Muscle layer of duodenum (tissue), 2 donors: ENCODE measurements at regions not wholly inside any gene's neighbourhood (a gene's known extent, or its start where the extent isn't known, plus 50 kb on each side); places are given as distances from the start of the nearest gene placed in this dataset.

Experiments
- H3K27ac ChIP-seq: one replicate; pipeline ENCODE4 v1.7.0; 2013; ENCODE audit warnings: mild to moderate bottlenecking, low read length
- H3K27me3 ChIP-seq: one replicate; pipeline ENCODE4 v1.7.0; 2013; ENCODE audit warnings: low read depth, mild to moderate bottlenecking, control low read depth, low read length
- H3K36me3 ChIP-seq, 2 donors: one replicate each; pipeline ENCODE4 v1.7.0; 2013; ENCODE audit warnings: low read length in 2 of 2, control low read depth in 1 of 2, mild to moderate bottlenecking in 1 of 2; ENCODE audit not compliant: insufficient read depth in 2 of 2, control insufficient read depth in 1 of 2
- H3K4me1 ChIP-seq, 2 donors: one replicate each; pipeline ENCODE4 v1.7.0; 2013; ENCODE audit warnings: low read length in 2 of 2, mild to moderate bottlenecking in 2 of 2, control low read depth in 1 of 2, moderate library complexity in 1 of 2; ENCODE audit not compliant: insufficient read depth in 2 of 2, control insufficient read depth in 1 of 2
- H3K4me3 ChIP-seq, 2 donors: one replicate each; pipeline ENCODE4 v1.7.0; 2013; ENCODE audit warnings: low read length in 2 of 2, low read depth in 1 of 2, mild to moderate bottlenecking in 1 of 2
- H3K9me3 ChIP-seq, 2 donors: one replicate each; pipeline ENCODE4 v1.7.0; 2013; ENCODE audit warnings: low read length in 2 of 2, control low read depth in 1 of 2, mild to moderate bottlenecking in 1 of 2; ENCODE audit not compliant: control insufficient read depth in 1 of 2
- donor health status: healthy.

DNA sequence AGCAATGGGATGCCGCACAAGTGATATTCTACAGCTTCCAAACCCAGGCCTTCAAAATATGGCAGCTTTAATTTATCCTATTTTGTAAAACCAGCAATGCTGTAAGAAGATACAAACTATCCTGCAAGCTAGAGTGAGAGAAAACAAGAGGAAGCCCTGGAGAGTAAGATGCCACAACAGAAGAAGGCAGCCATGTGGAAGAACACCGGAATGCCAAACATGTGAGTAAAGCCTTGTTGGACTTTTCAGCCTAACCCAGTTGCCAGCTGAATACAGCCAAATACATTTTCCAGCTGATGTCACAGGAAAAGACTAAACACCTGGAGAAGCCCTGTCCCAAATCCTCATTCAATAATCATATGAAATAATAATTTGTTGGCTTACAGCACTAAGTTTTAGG is 1115.1 kb upstream of the CADM2 start:
- Histone ChIP-seq H3K27me3 (no peaks in the 10 kb centered on the region), H3K27ac (no peak overlapping the region), H3K4me3 (no peak overlapping the region), H3K9me3 (no peaks in the 10 kb centered on the region), H3K36me3 (no peaks in the 10 kb centered on the region), H3K4me1 (no peaks in the 10 kb centered on the region)

DNA sequence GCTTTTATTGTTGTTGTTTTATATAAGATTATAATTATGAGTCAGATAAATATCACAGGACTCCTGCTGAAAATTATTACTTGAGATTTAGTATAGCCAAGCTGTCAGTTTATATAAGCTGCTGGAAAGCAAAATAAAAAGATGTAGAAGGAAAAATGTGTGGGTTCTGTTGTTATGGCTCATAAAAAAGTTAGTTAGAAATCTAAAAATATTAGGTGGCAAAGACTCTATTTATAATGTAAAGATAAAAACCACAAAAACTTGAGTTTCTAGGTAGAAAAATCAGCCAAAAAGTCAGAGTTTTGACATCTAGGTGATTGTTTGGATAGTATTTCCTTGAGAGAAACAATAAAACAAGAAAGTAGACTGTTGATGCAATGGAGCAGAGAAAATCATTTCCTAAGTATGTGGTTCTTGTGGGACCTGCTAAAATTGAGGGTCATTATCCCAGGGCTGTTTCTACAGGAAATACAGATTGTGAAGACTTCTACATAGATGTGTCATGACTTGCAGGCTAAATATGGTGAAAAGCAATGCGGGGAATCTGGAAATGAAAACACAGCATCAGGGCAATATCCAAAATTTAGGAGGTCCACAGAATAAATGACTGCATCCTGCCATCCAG is 1109.6 kb upstream of the CADM2 start:
- H3K4me3 ChIP-seq: no peak overlapping the region
- H3K36me3 ChIP-seq: no peaks in the 10 kb centered on the region
- no peaks in the 10 kb centered on the region for H3K27me3 ChIP-seq

DNA sequence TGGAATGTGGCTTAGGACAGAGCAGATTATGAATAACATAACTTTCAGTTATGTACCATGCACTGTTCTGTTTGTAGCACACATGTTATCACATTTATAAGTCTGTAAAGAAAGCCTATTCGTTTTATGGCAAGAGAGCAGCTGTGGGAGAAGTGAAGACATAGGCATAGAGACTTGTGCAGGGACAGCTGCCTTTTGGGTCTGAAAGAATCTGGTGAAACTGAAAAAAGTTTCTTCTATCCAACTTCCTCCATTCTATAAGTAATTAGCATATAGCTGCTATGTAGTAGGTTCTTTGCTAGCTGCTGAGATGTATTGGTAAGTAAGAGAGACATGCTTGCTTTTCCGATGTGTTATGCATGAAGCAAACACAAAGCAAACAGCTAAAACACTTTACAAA is 1095.4 kb upstream of the CADM2 start:
- Histone ChIP-seq H3K4me1 (no peaks in the 10 kb centered on the region), H3K27ac (no peak overlapping the region), H3K27me3 (no peaks in the 10 kb centered on the region), H3K4me3 (no peak overlapping the region), H3K9me3 (peaks cover 0 to 4% of the 10 kb centered on the region in 2 donors), H3K36me3 (no peaks in the 10 kb centered on the region)

More for the DNA sequence above, 1109.6 kb upstream of the CADM2 start:
- no peaks in the 10 kb centered on the region for H3K4me1 ChIP-seq
- H3K27ac ChIP-seq: no peak overlapping the region
- H3K9me3 ChIP-seq: no peaks in the 10 kb centered on the region

DNA sequence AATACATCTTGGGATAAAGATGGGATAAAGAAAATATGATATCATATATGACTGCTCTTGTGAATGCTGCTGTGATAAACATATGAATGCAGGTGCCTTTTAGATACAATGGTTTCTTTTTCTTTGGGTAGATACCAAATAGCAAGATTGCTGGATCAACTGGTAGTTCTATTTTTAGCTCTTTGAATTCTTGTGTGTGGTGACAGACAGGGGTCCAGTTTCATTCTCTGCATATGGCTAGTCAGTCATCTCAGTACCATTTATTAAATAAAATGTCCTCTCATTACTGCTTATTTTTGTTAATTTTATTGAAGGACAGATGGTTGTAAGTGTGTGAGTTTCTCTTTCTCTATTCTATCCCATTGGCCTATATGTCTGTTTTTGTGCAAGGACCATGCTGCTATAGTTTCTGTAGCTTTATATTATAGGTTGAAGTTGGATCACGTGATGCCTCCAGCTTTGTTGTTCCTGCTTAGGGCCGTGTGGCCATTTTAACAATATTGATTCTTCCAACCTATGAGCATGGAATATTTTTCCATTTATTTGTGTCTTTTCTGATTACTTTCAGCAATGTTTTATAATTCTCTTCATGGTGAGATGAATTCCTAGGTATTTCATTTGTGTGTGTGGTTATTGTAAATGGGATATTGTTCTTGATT is 1089.8 kb upstream of the CADM2 start:
- H3K4me3 ChIP-seq: no peak overlapping the region
- no peaks in the 10 kb centered on the region for H3K36me3 ChIP-seq
- no peaks in the 10 kb centered on the region for H3K27me3 ChIP-seq
- H3K9me3 ChIP-seq: no peaks in the 10 kb centered on the region
- H3K27ac ChIP-seq: no peak overlapping the region
- no peaks in the 10 kb centered on the region for H3K4me1 ChIP-seq

DNA sequence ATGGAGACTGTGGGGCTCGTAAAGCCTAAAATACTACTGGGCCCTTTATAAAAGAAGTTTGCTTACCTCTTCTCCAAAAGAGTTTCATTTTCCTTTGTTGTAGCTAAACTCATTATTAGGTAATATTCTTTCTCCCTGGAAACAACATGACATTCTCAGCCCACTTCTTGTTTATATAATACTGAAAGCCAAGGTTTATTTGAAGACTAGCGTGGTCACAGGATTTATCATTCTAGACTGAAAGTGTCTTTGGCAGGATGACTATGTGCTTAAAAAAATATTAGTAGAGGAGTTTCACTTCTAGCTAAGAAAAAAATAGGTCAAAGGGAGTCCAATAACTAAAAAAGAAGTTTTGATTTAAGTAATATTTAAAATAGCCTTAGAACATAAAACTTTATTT is 1085.2 kb upstream of the CADM2 start:
- no peaks in the 10 kb centered on the region for H3K4me1 ChIP-seq
- H3K36me3 ChIP-seq: no peaks in the 10 kb centered on the region
- peaks cover 2 to 8% of the 10 kb centered on the region in 2 donors for H3K9me3 ChIP-seq
- H3K4me3 ChIP-seq: no peak overlapping the region
- H3K27me3 ChIP-seq: no peaks in the 10 kb centered on the region
- no peak overlapping the region for H3K27ac ChIP-seq

DNA sequence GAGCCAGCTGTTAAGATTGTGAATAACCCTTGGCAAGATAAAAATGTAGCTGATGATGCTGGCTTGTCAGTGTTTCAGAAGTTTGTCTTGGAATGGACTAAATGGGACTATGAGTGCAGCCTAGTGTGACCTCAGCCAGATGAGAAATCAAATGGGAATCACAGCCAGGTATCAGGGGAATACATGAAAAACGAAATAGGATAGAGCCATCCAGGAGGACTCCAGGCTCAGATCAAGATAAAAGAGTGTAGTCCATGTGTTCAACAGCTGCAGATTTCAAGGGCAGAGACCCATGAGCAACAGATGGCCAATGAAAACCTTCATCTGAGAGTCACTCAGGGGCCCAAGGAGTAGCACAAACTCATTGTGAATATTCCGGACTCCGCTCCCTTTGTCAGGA is 1080.9 kb upstream of the CADM2 start:
- peaks cover 2 to 8% of the 10 kb centered on the region in 2 donors for H3K9me3 ChIP-seq
- no peaks in the 10 kb centered on the region for H3K36me3 ChIP-seq
- no peak overlapping the region for H3K27ac ChIP-seq
- no peak overlapping the region for H3K4me3 ChIP-seq
- H3K27me3 ChIP-seq: no peaks in the 10 kb centered on the region
- no peaks in the 10 kb centered on the region for H3K4me1 ChIP-seq

DNA sequence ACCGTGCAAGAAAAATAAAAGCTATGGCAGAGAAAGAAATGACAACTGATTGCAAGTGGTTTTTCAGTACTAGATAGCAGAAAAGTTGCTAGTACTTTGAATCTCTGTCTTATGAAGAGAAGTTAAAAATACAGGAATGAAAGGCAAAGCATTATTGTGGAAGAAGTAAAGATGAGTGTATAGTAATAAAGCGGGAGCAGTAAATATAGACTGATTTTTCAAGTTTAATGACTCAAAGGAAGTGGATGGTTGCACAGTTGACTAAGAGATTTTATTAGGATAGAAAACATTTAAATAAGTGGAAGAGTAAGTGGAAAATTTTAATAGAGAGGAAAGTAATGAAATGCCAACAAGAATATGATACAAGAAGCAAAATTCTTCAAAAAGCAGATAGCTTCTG is 1076.1 kb upstream of the CADM2 start:
- Histone ChIP-seq H3K9me3 (no peaks in the 10 kb centered on the region), H3K4me3 (no peak overlapping the region), H3K36me3 (no peaks in the 10 kb centered on the region), H3K27ac (no peak overlapping the region), H3K4me1 (no peaks in the 10 kb centered on the region), H3K27me3 (no peaks in the 10 kb centered on the region)

DNA sequence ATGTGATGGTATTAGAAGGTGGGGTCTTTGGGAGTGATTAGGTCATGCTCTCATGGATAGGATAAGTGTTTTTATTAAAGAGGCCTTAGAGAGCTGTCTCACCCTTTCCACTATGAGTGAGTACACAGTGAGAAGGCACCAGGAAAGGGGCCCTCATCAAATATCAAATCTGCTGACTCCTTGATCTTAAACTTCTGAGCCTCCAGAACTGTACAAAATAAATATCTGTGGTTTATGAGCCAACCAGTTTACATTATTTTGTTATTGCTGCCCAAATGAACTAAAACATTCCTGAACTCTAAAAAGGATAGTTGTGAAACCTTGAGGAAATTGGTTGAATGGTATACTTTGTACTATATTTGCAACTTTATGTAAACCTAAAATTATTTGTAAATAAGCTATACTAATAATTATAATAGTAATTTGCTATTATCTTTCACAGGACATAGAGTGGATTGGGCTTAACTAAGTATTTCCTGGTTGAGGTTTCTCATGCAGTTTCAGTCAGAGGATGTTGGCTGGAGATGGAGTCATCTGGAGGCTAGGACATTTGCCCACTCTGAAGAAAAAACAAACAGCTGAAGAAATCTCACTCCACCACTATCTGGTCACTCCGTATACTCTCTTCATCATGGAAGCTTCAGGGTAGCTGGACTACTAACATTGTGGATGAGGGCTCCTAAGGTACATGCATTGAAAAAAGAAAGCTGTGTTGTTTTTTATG is 1068.6 kb upstream of the CADM2 start:
- Histone ChIP-seq H3K4me1 (no peaks in the 10 kb centered on the region), H3K4me3 (no peak overlapping the region), H3K9me3 (no peaks in the 10 kb centered on the region), H3K27ac (no peak overlapping the region), H3K27me3 (no peaks in the 10 kb centered on the region), H3K36me3 (no peaks in the 10 kb centered on the region)

DNA sequence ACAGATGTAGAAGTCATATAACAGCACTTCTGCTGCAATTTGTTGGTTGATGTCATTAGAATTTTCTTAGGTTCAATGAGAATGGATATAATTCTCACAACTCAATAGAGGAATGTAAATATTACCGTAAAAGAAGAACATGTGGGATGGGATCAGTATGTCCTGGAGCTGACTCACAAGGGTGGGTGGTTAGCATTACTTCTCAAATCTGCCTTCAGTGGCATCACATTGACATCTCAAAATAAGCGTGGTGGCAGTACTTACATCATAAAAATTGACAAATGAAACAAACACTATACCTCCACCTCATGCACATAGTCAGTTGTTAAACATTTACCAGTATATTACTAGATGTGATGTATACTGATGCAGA is 1068.0 kb upstream of the CADM2 start:
- H3K36me3 ChIP-seq: no peaks in the 10 kb centered on the region
- no peak overlapping the region for H3K27ac ChIP-seq
- no peaks in the 10 kb centered on the region for H3K9me3 ChIP-seq
- H3K4me3 ChIP-seq: no peak overlapping the region
- H3K27me3 ChIP-seq: no peaks in the 10 kb centered on the region
- H3K4me1 ChIP-seq: no peaks in the 10 kb centered on the region

DNA sequence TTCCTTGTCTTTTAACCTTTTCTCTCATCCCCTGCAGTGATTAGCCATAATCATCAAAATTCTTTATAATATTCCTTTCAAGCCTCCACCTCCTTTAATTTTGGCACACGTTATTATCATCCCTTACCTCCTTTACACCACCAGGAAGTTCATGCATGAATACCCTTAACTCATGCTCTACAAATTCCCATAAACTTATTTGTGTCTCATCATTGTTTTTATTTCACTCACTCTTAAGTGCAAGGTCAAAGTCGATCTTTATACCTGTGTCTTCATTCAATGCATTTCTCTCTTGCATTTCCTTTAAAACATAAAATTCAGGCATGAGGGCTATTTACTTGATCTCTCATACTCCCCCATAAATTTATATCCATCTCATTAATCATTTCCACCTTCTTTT is 1064.6 kb upstream of the CADM2 start:
- Histone ChIP-seq H3K27ac (no peak overlapping the region), H3K4me1 (no peaks in the 10 kb centered on the region), H3K27me3 (no peaks in the 10 kb centered on the region), H3K36me3 (no peaks in the 10 kb centered on the region), H3K9me3 (no peaks in the 10 kb centered on the region), H3K4me3 (no peak overlapping the region)

DNA sequence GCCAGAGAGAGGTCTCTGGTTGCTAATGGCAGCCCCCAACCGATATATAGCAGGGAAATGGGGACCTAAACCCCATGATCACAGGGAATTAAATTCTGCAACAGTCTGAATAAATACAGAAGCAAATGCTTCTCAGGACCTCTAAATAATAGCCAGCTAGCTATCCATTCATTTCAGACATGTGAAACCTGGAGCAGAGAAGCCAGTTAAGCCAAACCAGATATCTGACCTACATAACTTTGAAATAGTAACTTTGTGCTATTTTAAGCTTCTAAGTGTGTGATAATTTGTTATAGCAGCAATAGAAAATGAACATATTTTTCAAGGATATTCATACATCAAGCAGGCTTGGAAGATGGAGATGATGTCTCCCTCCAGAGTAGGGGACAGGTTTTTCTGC is 1062.9 kb upstream of the CADM2 start:
- H3K9me3 ChIP-seq: no peaks in the 10 kb centered on the region
- no peaks in the 10 kb centered on the region for H3K36me3 ChIP-seq
- H3K4me1 ChIP-seq: no peaks in the 10 kb centered on the region

More for the DNA sequence above, 1062.9 kb upstream of the CADM2 start:
- Histone ChIP-seq H3K27ac (no peak overlapping the region), H3K4me3 (no peak overlapping the region), H3K27me3 (no peaks in the 10 kb centered on the region)
